ENCODE measurements at regions not wholly inside any gene's neighbourhood (a gene's known extent, or its start where the extent isn't known, plus 50 kb on each side); places are given as distances from the start of the nearest gene placed in this dataset.

DNA sequence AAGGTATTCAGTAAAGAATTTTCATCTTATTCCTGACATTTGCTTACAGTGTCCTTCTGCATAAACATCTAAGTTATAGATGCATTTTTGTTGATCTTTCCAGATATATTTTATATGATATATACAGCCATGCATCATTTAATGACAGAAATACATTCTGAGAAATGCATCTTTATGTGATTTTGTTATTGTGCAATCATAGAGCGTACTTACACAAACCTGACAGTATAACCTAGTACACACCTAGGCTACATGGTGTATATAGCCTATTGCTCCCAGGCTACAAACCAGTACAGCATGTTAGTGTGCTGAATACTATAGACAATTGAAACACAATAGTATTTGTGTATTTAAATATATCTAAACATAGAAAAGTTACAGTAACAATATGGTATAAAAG lies 642.0 kb downstream of the XPNPEP1 start:
- intact Hi-C loops (cut with DNase I) = no loop called here
- no peaks in the 10 kb centered on the region for H3K36me3 ChIP-seq
- peaks cover 0 to 49% (median 40%) of the 10 kb centered on the region in 4 donors for H3K4me1 ChIP-seq
- no peaks in the 10 kb centered on the region for H3K9me3 ChIP-seq
- no peak for DNase-seq (ENCODE audit: extremely low spot score)
- H3K4me3 ChIP-seq = no peak overlapping the region
- no peaks in the 10 kb centered on the region for H3K27me3 ChIP-seq
- 94% methylated on average over 1 of the region's 1 CpG for WGBS
- H3K27ac ChIP-seq (replicated peaks in 1 of 4) = no peak overlapping the region
- TF ChIP-seq, protein P1, sequence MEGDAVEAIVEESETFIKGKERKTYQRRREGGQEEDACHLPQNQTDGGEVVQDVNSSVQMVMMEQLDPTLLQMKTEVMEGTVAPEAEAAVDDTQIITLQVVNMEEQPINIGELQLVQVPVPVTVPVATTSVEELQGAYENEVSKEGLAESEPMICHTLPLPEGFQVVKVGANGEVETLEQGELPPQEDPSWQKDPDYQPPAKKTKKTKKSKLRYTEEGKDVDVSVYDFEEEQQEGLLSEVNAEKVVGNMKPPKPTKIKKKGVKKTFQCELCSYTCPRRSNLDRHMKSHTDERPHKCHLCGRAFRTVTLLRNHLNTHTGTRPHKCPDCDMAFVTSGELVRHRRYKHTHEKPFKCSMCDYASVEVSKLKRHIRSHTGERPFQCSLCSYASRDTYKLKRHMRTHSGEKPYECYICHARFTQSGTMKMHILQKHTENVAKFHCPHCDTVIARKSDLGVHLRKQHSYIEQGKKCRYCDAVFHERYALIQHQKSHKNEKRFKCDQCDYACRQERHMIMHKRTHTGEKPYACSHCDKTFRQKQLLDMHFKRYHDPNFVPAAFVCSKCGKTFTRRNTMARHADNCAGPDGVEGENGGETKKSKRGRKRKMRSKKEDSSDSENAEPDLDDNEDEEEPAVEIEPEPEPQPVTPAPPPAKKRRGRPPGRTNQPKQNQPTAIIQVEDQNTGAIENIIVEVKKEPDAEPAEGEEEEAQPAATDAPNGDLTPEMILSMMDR (IDR thresholded peaks at IDR 0.05) = no peak
- TF ChIP-seq EP300 (IDR thresholded peaks at IDR 0.05) (no peak), POLR2A (IDR thresholded peaks at IDR 0.05; ENCODE audit: low read depth) (no peak), POLR2AphosphoS5 (IDR thresholded peaks at IDR 0.05) (no peak)

DNA sequence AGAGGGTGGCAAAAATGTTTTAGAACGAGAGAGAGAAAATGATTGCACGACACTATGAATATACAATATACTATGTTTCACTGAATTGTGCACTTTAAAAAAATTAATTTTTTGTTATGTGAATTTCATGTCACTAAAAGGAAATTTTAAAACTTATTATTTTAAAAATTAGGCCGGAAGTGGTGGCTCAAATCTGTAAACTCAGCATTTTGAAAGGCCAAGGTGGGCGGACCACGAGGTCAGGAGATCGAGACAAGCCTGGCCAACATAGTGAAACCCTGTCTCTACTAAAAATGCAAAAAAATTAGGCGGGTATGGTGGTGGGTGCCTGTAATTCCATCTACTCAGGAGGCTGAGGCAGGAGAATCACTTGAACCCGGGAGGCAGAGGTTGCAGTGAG lies 642.5 kb downstream of the XPNPEP1 start:
- Histone ChIP-seq H3K36me3 (no peaks in the 10 kb centered on the region), H3K4me3 (no peak overlapping the region), H3K9me3 (no peaks in the 10 kb centered on the region), H3K27ac (replicated peaks in 1 of 4) (no peak overlapping the region), H3K4me1 (peaks cover 0 to 49% (median 38%) of the 10 kb centered on the region in 4 donors), H3K27me3 (no peaks in the 10 kb centered on the region)
- no peak for TF ChIP-seq POLR2A (IDR thresholded peaks at IDR 0.05; ENCODE audit: low read depth)
- TF ChIP-seq, protein P1 (IDR thresholded peaks at IDR 0.05) = no peak
- no peak for TF ChIP-seq EP300 (IDR thresholded peaks at IDR 0.05)
- no peak for TF ChIP-seq POLR2AphosphoS5 (IDR thresholded peaks at IDR 0.05)
- DNase-seq (ENCODE audit: extremely low spot score) = no peak
- intact Hi-C loops (cut with DNase I) = no loop called here
- WGBS = 88% methylated on average over 8 of the region's 8 CpGs

DNA sequence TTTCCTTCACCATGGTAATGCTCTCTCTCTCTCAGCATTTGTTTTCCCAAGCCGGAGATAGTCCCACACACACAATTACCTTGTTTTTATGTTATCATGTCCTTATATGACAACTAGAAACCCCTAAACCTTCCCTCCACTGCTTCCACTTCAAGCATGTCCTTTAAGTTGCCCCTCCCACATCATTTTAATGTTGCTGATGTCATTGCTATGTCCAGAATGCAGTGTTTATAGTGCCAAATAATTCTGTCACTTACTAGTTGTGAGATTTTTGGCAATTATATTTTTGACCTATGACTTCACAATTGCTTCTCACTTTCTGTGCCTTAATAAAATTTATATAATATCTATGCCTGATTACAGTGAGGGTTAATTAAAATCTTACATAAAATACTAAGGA lies 645.9 kb downstream of the XPNPEP1 start:
- TF ChIP-seq POLR2A (IDR thresholded peaks at IDR 0.05; ENCODE audit: low read depth) (no peak), POLR2AphosphoS5 (IDR thresholded peaks at IDR 0.05) (no peak), EP300 (IDR thresholded peaks at IDR 0.05) (no peak)
- TF ChIP-seq, protein P1 (IDR thresholded peaks at IDR 0.05) = no peak
- Histone ChIP-seq H3K27me3 (no peaks in the 10 kb centered on the region), H3K4me3 (no peak overlapping the region), H3K4me1 (peaks cover 0 to 31% (median 23%) of the 10 kb centered on the region in 4 donors), H3K9me3 (no peaks in the 10 kb centered on the region), H3K36me3 (no peaks in the 10 kb centered on the region), H3K27ac (replicated peaks in 1 of 4) (peak overlapping the region in 3 of 4 donors; percentile 1 to 35 (median 7))
- intact Hi-C loops (cut with DNase I) = no loop called here
- no peak for DNase-seq (ENCODE audit: extremely low spot score)
- 90% methylated on average over 1 of the region's 1 CpG for WGBS

DNA sequence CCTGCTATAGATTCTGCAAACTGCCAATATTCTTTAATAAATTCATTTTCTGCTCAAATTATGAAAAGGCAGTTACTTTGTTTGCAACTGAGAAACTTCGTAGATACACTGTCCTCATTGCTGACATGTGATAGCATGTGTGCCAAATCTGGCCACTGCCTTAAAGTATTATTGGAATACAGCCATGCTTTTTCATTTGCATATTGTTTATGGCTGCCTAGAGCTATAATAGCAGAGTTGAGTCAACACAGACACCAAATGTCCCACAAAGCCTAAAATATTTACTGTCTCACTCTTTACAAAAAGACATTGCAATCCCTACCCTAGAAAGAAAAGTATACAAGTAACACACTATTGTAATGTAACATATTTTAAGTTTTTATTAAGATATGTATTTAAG lies 647.4 kb downstream of the XPNPEP1 start:
- WGBS = 21% methylated on average over 1 of the region's 1 CpG
- Histone ChIP-seq H3K36me3 (no peaks in the 10 kb centered on the region), H3K4me3 (no peak overlapping the region), H3K4me1 (peaks cover 0 to 19% (median 15%) of the 10 kb centered on the region in 4 donors), H3K9me3 (no peaks in the 10 kb centered on the region), H3K27ac (replicated peaks in 1 of 4) (no peak overlapping the region), H3K27me3 (no peaks in the 10 kb centered on the region)
- intact Hi-C loops (cut with DNase I) = no loop called here
- no peak for TF ChIP-seq POLR2A (IDR thresholded peaks at IDR 0.05; ENCODE audit: low read depth)
- TF ChIP-seq EP300 (IDR thresholded peaks at IDR 0.05) = no peak
- TF ChIP-seq, protein P1 (IDR thresholded peaks at IDR 0.05) = no peak
- TF ChIP-seq POLR2AphosphoS5 (IDR thresholded peaks at IDR 0.05) = no peak
- DNase-seq (ENCODE audit: extremely low spot score) = no peak

DNA sequence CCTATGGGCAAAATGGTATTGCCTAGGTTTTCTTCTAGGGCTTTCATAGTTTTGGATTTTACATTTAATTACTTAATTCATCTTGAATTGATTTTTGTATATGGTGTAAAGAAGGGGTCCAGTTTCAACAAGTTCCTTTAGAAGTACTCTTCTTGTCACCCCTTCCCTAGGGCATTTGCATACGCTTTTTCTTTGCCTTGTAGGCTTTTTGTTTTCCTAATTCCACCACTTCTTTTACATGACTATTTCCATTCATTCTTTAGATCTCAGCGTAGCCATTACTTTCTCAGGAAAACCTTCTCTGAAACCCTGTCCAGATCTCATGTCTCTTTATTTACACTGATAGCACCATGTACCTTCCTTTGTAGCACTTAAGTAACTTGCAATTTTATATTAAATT lies 648.6 kb downstream of the XPNPEP1 start:
- 80% methylated on average over 2 of the region's 2 CpGs for WGBS
- DNase-seq (ENCODE audit: extremely low spot score) = no peak
- TF ChIP-seq, protein P1 (IDR thresholded peaks at IDR 0.05) = no peak
- TF ChIP-seq POLR2AphosphoS5 (IDR thresholded peaks at IDR 0.05) (no peak), EP300 (IDR thresholded peaks at IDR 0.05) (no peak), POLR2A (IDR thresholded peaks at IDR 0.05; ENCODE audit: low read depth) (no peak)
- H3K27me3 ChIP-seq = no peaks in the 10 kb centered on the region
- no peak overlapping the region for H3K4me3 ChIP-seq
- H3K27ac ChIP-seq (replicated peaks in 1 of 4) = no peak overlapping the region
- intact Hi-C loops (cut with DNase I) = no loop called here
- no peaks in the 10 kb centered on the region for H3K36me3 ChIP-seq
- H3K4me1 ChIP-seq = peaks cover 0 to 19% (median 12%) of the 10 kb centered on the region in 4 donors
- H3K9me3 ChIP-seq = no peaks in the 10 kb centered on the region
